Thoracic aorta (tissue), 2 donors: ENCODE measurements at regions not wholly inside any gene's neighbourhood (a gene's known extent, or its start where the extent isn't known, plus 50 kb on each side); places are given as distances from the start of the nearest gene placed in this dataset.
"Not testable (repeated sequence)": the region's sequence is repeated elsewhere in the genome, so short reads cannot be mapped to it uniquely, and the experiment has no call there.

ENCODE experiments used
- ATAC-seq: fragments of 150-250 bp; one replicate; pipeline ENCODE4 v1.8.0; 2017; ENCODE audit warnings: low read depth; ENCODE audit not compliant: insufficient number of reproducible peaks, low FRiP score
- DNase-seq: peaks from one replicate; pipeline ENCODE4 v3.0.0-alpha.2; 2020; ENCODE audit warnings: low spot score
- H3K27ac ChIP-seq, 2 donors: fragments of 200-600 bp; sonication (generic); 1 replicate in 1 of 2; 2 replicates in 1 of 2; pipeline ENCODE4 v1.5.1; 2016; ENCODE audit warnings: mild to moderate bottlenecking in 2 of 2, moderate library complexity in 2 of 2
- H3K27me3 ChIP-seq: fragments of 200-600 bp; sonication (generic); replicated peaks from 2 replicates; pipeline ENCODE4 v1.6.0; 2016; ENCODE audit warnings: mild to moderate bottlenecking; ENCODE audit not compliant: insufficient read depth
- H3K36me3 ChIP-seq: fragments of 200-600 bp; sonication (generic); one replicate; pipeline ENCODE4 v1.5.1; 2016
- H3K4me1 ChIP-seq, 2 donors: fragments of 200-600 bp; sonication (generic); 1 replicate in 1 of 2; 2 replicates in 1 of 2; pipeline versions ENCODE4 v1.5.1 to v1.6.0; 2016; ENCODE audit warnings: low read depth in 2 of 2, mild to moderate bottlenecking in 1 of 2; ENCODE audit not compliant: control insufficient read depth in 1 of 2
- H3K4me3 ChIP-seq: fragments of 200-600 bp; sonication (generic); 2 replicates; pipeline ENCODE4 v1.5.1; 2016; ENCODE audit warnings: mild to moderate bottlenecking
- H3K9me3 ChIP-seq: fragments of 200-600 bp; sonication (generic); 2 replicates; pipeline ENCODE4 v1.5.1; 2016
- TF ChIP-seq, protein P1 (sequence below): fragments of 200-600 bp; sonication (generic); IDR thresholded peaks from one replicate; pipeline ENCODE4 v1.5.1; 2019; ENCODE audit warnings: antibody characterized with exemption

DNA sequence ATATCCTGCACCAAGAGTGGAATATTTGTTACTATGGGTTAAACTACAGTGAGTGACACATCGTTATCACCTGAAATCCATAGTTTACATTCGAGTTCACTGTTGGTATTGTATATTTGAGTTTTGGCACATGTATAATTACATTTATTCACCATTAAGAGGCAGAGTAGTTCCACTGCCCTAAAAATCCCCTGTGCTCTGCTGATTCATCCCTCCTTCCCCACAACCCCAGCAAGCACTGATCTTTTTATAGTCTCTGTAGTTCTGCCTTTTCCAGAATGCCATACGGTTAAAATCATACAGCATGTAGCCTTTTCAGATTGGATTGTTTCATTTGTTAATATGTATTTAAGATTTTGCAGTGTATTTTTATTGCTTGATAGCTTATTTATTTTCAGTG is 495.2 kb downstream of the DIRAS2 start:
- ATAC-seq, result no peak
- no peak overlapping the region for H3K4me3 ChIP-seq
- no peaks in the 10 kb centered on the region for H3K4me1 ChIP-seq
- no peaks in the 10 kb centered on the region for H3K27me3 ChIP-seq
- no peak overlapping the region for H3K27ac ChIP-seq
- DNase-seq, result no peak
- no peaks in the 10 kb centered on the region for H3K9me3 ChIP-seq
- H3K36me3 ChIP-seq, result no peaks in the 10 kb centered on the region
- TF ChIP-seq, protein P1, sequence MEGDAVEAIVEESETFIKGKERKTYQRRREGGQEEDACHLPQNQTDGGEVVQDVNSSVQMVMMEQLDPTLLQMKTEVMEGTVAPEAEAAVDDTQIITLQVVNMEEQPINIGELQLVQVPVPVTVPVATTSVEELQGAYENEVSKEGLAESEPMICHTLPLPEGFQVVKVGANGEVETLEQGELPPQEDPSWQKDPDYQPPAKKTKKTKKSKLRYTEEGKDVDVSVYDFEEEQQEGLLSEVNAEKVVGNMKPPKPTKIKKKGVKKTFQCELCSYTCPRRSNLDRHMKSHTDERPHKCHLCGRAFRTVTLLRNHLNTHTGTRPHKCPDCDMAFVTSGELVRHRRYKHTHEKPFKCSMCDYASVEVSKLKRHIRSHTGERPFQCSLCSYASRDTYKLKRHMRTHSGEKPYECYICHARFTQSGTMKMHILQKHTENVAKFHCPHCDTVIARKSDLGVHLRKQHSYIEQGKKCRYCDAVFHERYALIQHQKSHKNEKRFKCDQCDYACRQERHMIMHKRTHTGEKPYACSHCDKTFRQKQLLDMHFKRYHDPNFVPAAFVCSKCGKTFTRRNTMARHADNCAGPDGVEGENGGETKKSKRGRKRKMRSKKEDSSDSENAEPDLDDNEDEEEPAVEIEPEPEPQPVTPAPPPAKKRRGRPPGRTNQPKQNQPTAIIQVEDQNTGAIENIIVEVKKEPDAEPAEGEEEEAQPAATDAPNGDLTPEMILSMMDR, result no peak

DNA sequence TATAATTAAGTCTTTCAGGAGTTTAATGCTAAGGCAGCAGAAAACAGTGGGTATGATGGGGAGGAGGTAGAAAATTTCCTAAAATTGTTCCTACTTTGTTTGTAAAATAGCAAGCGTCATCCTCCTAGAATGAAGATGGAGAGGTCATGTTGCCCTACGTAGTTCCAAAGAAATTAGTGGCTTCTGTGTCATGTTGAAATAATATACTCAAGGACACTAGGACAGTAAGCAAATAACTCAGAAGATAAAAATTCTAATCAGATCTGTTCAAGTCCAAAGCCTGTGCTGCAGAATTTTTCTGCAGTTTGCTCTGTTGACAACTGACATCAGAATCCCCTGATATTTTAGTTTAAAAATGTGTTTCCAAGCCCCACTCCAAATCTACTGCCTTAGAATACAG is 486.3 kb downstream of the DIRAS2 start:
- H3K4me1 ChIP-seq, result no peaks in the 10 kb centered on the region
- no peak overlapping the region for H3K27ac ChIP-seq
- no peaks in the 10 kb centered on the region for H3K36me3 ChIP-seq
- no peaks in the 10 kb centered on the region for H3K9me3 ChIP-seq
- DNase-seq (no peak), ATAC-seq (no peak)
- no peaks in the 10 kb centered on the region for H3K27me3 ChIP-seq
- TF ChIP-seq, protein P1, result no peak
- no peak overlapping the region for H3K4me3 ChIP-seq

DNA sequence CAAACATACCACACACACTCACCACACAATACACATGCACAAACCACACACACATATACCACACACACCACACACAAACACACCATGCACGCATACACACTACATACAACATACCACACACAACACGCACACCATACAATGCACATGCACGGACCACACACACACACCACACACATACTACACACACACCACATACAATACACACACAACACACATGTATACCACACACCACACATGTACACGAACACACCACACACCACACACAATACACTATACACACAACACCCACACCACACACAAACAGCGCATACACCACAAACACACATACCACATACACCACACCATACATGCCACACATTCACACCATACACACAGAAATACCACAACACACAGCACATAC is 480.3 kb downstream of the DIRAS2 start:
- no peak overlapping the region for H3K27ac ChIP-seq
- H3K4me3 ChIP-seq, result no peak overlapping the region
- H3K36me3 ChIP-seq, result no peaks in the 10 kb centered on the region
- no peaks in the 10 kb centered on the region for H3K4me1 ChIP-seq
- H3K27me3 ChIP-seq, result no peaks in the 10 kb centered on the region
- no peak for DNase-seq
- no peaks in the 10 kb centered on the region for H3K9me3 ChIP-seq
- TF ChIP-seq, protein P1, result no peak
- ATAC-seq, result no peak

DNA sequence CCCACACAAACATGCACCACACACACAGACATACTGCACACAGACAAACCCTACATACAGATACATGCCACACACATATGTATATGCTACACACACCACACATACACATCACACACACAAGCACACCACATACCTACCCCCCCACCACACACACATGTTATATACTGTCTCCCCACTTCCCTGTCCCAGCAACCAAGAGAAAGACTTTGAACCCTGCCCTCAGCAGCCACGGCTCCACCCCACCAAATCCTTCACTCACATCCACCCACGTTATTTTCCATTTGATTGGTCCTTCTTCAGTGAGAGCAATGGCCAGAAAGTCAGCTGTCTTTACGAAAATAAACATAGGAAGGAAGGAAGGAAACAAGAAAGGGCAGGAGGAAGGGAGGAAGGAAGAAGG is 479.8 kb downstream of the DIRAS2 start:
- no peak overlapping the region for H3K4me3 ChIP-seq
- ATAC-seq (no peak), DNase-seq (no peak)
- no peaks in the 10 kb centered on the region for H3K4me1 ChIP-seq
- no peak overlapping the region for H3K27ac ChIP-seq
- no peaks in the 10 kb centered on the region for H3K27me3 ChIP-seq
- H3K36me3 ChIP-seq, result no peaks in the 10 kb centered on the region
- no peaks in the 10 kb centered on the region for H3K9me3 ChIP-seq
- TF ChIP-seq, protein P1, result no peak

DNA sequence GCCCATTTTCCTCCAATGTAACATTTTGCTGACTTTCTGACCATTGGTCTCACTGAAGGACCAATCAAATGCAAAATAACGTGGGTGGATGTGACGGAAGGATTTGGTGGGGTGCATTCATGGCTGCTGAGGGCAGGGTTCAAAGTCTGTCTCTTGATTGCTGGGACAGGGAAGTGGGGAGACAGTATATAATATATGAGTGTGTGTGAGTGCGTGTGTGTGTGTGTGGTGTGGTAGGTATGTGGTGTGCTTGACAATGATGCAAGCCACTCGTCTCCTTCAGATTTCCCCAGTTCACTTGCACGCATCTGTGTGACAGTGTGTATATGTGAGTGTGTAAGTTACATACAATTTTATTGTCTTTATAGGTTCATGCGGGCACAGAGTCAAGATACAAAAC is 477.3 kb downstream of the DIRAS2 start:
- H3K4me1 ChIP-seq, result no peaks in the 10 kb centered on the region
- H3K27me3 ChIP-seq, result no peaks in the 10 kb centered on the region
- ATAC-seq, result no peak
- no peaks in the 10 kb centered on the region for H3K36me3 ChIP-seq
- H3K27ac ChIP-seq, result no peak overlapping the region
- no peak overlapping the region for H3K4me3 ChIP-seq
- DNase-seq, result no peak
- no peaks in the 10 kb centered on the region for H3K9me3 ChIP-seq
- TF ChIP-seq, protein P1, result no peak

DNA sequence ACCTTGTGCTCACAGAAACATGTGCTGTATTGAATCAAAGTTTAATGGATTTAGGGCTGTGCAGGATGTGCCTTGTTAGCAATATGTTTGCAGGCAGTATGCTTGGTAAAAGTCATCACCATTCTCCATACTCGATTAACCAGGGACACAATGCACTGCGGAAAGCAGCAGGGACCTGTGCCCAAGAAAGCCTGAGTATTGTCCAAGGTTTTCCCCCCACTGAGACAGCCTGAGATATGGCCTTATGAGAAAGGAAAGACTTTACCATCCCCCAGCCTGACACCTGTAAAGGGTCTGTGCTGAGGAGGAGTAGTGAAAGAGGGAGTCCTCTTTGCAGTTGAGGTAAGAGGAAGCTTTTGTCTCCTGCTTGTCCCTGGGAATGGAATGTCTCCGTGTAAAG is 476.2 kb downstream of the DIRAS2 start:
- H3K36me3 ChIP-seq, H3K4me3 ChIP-seq, DNase-seq, ATAC-seq, H3K27ac ChIP-seq, H3K27me3 ChIP-seq, H3K4me1 ChIP-seq, H3K9me3 ChIP-seq: not testable (repeated sequence)
